ENCODE measurements at regions not wholly inside any gene's neighbourhood (a gene's known extent, or its start where the extent isn't known, plus 50 kb on each side); places are given as distances from the start of the nearest gene placed in this dataset.

DNA sequence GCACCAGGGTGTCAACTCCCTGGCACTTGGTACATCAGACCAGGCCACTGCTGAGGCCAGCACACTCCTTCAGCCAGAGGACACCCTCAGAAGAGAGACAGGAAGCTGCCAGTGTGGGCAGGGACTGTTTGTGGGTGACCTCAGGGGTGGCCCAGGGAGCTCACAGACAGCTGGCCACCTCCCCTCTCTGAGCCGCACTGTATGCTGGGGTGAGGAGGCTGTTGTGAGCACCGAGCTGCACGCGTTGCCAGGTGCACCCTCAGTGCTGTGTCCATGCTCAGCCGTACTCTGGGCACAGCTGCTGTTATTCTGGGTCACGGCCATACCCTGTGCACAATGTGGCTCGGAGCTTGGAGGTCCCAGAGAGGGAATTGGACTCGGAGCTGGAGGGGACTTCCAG lies 61.5 kb upstream of the NANOS1 start:
- H3K4me1 ChIP-seq (ENCODE audit: control insufficient read depth in 5 of 5, insufficient read depth in 5 of 5, low read length in 5 of 5): peaks cover 0 to 5% (median 0%) of the 10 kb centered on the region in 5 donors
- no peaks in the 10 kb centered on the region for H3K36me3 ChIP-seq (ENCODE audit: control insufficient read depth in 4 of 4, insufficient read depth in 4 of 4, low read length in 4 of 4)
- no peak overlapping the region for H3K4me3 ChIP-seq
- no peak overlapping the region for H3K27ac ChIP-seq (ENCODE audit: low read depth in 1 of 2, low read length in 1 of 2)
- H3K27me3 ChIP-seq (ENCODE audit: control insufficient read depth in 3 of 3, insufficient read depth in 3 of 3, low read length in 2 of 3): no peaks in the 10 kb centered on the region
- ATAC-seq (ENCODE audit: insufficient read depth, low FRiP score): no peak
- no peak for DNase-seq
- H3K9ac ChIP-seq (ENCODE audit: insufficient read depth in 1 of 2, low read length in 2 of 2): no peak overlapping the region
- TF ChIP-seq, protein P1, sequence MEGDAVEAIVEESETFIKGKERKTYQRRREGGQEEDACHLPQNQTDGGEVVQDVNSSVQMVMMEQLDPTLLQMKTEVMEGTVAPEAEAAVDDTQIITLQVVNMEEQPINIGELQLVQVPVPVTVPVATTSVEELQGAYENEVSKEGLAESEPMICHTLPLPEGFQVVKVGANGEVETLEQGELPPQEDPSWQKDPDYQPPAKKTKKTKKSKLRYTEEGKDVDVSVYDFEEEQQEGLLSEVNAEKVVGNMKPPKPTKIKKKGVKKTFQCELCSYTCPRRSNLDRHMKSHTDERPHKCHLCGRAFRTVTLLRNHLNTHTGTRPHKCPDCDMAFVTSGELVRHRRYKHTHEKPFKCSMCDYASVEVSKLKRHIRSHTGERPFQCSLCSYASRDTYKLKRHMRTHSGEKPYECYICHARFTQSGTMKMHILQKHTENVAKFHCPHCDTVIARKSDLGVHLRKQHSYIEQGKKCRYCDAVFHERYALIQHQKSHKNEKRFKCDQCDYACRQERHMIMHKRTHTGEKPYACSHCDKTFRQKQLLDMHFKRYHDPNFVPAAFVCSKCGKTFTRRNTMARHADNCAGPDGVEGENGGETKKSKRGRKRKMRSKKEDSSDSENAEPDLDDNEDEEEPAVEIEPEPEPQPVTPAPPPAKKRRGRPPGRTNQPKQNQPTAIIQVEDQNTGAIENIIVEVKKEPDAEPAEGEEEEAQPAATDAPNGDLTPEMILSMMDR (IDR thresholded peaks at IDR 0.05; ENCODE audit: control extremely low read depth, extremely low read depth): no peak
- 71 to 88% methylated on average over 8 of the region's 8 CpGs for WGBS, 2 donors
- no peaks in the 10 kb centered on the region for H3K9me3 ChIP-seq (ENCODE audit: control insufficient read depth in 4 of 4, insufficient read depth in 3 of 4, low read length in 3 of 4)

DNA sequence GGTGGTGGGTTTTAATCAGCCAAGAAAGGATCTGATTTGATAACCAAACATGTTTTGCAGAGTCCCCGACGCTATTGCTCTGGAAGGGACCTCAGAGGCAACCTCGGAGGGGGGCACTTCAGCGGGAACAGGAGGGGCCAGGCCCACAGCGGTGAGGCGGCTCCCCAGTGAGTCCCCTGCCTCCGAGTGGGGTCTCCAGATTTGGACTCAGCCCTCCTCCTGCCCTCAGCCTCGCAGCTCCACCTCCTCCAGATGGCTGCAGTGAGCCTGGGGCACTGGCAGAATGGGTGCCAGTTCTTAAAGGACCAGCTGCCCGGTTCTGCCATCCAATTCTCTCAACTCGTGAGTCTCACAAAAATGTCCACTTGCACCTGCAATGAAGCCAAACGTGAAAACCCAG lies 61.0 kb upstream of the NANOS1 start:
- Histone ChIP-seq H3K27ac (ENCODE audit: low read depth in 1 of 2, low read length in 1 of 2) (no peak overlapping the region), H3K4me1 (ENCODE audit: control insufficient read depth in 5 of 5, insufficient read depth in 5 of 5, low read length in 5 of 5) (peaks cover 0 to 5% (median 0%) of the 10 kb centered on the region in 5 donors), H3K27me3 (ENCODE audit: control insufficient read depth in 3 of 3, insufficient read depth in 3 of 3, low read length in 2 of 3) (no peaks in the 10 kb centered on the region), H3K4me3 (no peak overlapping the region), H3K9ac (ENCODE audit: insufficient read depth in 1 of 2, low read length in 2 of 2) (no peak overlapping the region), H3K9me3 (ENCODE audit: control insufficient read depth in 4 of 4, insufficient read depth in 3 of 4, low read length in 3 of 4) (no peaks in the 10 kb centered on the region), H3K36me3 (ENCODE audit: control insufficient read depth in 4 of 4, insufficient read depth in 4 of 4, low read length in 4 of 4) (no peaks in the 10 kb centered on the region)
- DNase-seq (no peak), ATAC-seq (ENCODE audit: insufficient read depth, low FRiP score) (no peak)
- TF ChIP-seq, protein P1 (IDR thresholded peaks at IDR 0.05; ENCODE audit: control extremely low read depth, extremely low read depth): no peak
- 82 to 88% methylated on average over 11 of the region's 11 CpGs for WGBS, 2 donors

DNA sequence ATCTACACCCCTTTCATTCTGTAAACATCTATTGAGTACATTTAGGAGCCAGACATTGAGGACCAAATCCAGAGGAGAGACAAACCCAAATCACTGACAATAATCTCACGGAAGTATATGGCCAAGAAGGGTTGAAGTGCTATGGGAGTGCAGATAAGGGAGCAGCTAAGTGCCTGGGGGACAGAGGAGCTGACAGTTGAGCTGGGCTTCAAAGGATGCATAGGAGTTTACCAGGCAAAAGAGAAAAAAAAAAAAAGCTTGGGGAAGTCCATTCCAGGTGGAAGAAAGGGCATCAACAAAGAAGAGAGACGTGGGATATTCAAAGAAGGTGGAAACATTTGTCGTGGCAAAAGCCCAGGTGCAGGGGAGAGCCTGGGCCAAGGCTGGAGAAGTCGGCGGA lies 60.5 kb upstream of the NANOS1 start:
- ATAC-seq (ENCODE audit: insufficient read depth, low FRiP score): no peak
- 74 to 91% methylated on average over 5 of the region's 5 CpGs for WGBS, 2 donors

More for the DNA sequence above, 60.5 kb upstream of the NANOS1 start:
- TF ChIP-seq, protein P1 (IDR thresholded peaks at IDR 0.05; ENCODE audit: control extremely low read depth, extremely low read depth): no peak
- Histone ChIP-seq H3K4me1 (ENCODE audit: control insufficient read depth in 5 of 5, insufficient read depth in 5 of 5, low read length in 5 of 5) (peaks cover 0 to 5% (median 0%) of the 10 kb centered on the region in 5 donors), H3K36me3 (ENCODE audit: control insufficient read depth in 4 of 4, insufficient read depth in 4 of 4, low read length in 4 of 4) (no peaks in the 10 kb centered on the region), H3K9me3 (ENCODE audit: control insufficient read depth in 4 of 4, insufficient read depth in 3 of 4, low read length in 3 of 4) (peaks cover 0 to 4% (median 0%) of the 10 kb centered on the region in 4 donors), H3K27ac (ENCODE audit: low read depth in 1 of 2, low read length in 1 of 2) (no peak overlapping the region), H3K4me3 (no peak overlapping the region), H3K9ac (ENCODE audit: insufficient read depth in 1 of 2, low read length in 2 of 2) (no peak overlapping the region), H3K27me3 (ENCODE audit: control insufficient read depth in 3 of 3, insufficient read depth in 3 of 3, low read length in 2 of 3) (no peaks in the 10 kb centered on the region)
- no peak for DNase-seq
